ENCODE measurements at regions not wholly inside any gene's neighbourhood (a gene's known extent, or its start where the extent isn't known, plus 50 kb on each side); places are given as distances from the start of the nearest gene placed in this dataset.

- TF ChIP-seq, protein P1, sequence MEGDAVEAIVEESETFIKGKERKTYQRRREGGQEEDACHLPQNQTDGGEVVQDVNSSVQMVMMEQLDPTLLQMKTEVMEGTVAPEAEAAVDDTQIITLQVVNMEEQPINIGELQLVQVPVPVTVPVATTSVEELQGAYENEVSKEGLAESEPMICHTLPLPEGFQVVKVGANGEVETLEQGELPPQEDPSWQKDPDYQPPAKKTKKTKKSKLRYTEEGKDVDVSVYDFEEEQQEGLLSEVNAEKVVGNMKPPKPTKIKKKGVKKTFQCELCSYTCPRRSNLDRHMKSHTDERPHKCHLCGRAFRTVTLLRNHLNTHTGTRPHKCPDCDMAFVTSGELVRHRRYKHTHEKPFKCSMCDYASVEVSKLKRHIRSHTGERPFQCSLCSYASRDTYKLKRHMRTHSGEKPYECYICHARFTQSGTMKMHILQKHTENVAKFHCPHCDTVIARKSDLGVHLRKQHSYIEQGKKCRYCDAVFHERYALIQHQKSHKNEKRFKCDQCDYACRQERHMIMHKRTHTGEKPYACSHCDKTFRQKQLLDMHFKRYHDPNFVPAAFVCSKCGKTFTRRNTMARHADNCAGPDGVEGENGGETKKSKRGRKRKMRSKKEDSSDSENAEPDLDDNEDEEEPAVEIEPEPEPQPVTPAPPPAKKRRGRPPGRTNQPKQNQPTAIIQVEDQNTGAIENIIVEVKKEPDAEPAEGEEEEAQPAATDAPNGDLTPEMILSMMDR (IDR thresholded peaks at IDR 0.05 in 4 of 5, conservative IDR thresholded peaks at IDR 0.05 in 1 of 5), result no peak
- TF ChIP-seq POLR2A (IDR thresholded peaks at IDR 0.05), result no peak
Observed at GRCh38 chr14:89028462-89029134, 204.1 kb downstream of the TTC8 start.

All from gastrocnemius medialis (tissue), 4 donors.